Peyer's patch (tissue), 4 donors: ENCODE measurements at regions not wholly inside any gene's neighbourhood (a gene's known extent, or its start where the extent isn't known, plus 50 kb on each side); places are given as distances from the start of the nearest gene placed in this dataset.

ENCODE experiments used
- POLR2A ChIP-seq, 2 donors: fragments of 450-650 bp; IDR thresholded peaks; one replicate each; pipeline ENCODE4 v1.5.1; 2017; ENCODE audit warnings: antibody characterized with exemption in 2 of 2, mild to moderate bottlenecking in 2 of 2, moderate library complexity in 2 of 2
- TF ChIP-seq, protein P1 (sequence below), 6 experiments: fragments of 450-650 bp in 4 of 6; fragments of 200-600 bp in 2 of 6; sonication (generic) in 1 of 6; IDR thresholded peaks; one replicate each; pipeline ENCODE4 v1.5.1; 2017 to 2019; ENCODE audit warnings: antibody characterized with exemption in 6 of 6, mild to moderate bottlenecking in 3 of 6, moderate library complexity in 1 of 6

DNA sequence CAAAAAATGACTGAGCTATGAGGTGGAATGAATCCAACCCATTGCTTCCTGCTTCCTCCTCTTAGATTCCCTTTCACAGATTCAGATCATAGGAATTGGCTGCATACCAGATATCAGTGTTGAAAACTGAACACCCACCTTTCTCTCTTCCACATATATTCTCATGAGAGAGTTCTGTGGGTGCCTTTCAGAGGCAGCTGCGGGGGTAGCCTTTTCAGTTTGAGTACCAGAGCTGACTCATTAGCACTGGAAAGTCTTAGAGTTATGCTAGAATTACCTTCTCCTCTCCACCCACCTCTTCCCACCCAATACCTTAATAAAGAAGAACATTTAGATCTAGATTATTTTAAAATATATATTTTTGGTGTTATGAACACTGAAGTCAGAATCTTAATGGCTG, 495.4 kb upstream of the SEL1L start:
- TF ChIP-seq, protein P1, sequence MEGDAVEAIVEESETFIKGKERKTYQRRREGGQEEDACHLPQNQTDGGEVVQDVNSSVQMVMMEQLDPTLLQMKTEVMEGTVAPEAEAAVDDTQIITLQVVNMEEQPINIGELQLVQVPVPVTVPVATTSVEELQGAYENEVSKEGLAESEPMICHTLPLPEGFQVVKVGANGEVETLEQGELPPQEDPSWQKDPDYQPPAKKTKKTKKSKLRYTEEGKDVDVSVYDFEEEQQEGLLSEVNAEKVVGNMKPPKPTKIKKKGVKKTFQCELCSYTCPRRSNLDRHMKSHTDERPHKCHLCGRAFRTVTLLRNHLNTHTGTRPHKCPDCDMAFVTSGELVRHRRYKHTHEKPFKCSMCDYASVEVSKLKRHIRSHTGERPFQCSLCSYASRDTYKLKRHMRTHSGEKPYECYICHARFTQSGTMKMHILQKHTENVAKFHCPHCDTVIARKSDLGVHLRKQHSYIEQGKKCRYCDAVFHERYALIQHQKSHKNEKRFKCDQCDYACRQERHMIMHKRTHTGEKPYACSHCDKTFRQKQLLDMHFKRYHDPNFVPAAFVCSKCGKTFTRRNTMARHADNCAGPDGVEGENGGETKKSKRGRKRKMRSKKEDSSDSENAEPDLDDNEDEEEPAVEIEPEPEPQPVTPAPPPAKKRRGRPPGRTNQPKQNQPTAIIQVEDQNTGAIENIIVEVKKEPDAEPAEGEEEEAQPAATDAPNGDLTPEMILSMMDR (IDR thresholded peaks at IDR 0.05), result no peak
- TF ChIP-seq POLR2A (IDR thresholded peaks at IDR 0.05), result no peak
